GM21360 (cell line): ENCODE measurements at regions not wholly inside any gene's neighbourhood (a gene's known extent, or its start where the extent isn't known, plus 50 kb on each side); places are given as distances from the start of the nearest gene placed in this dataset.
"Not testable (repeated sequence)": the region's sequence is repeated elsewhere in the genome, so short reads cannot be mapped to it uniquely, and the experiment has no call there.

ENCODE experiments used
- ATAC-seq: cut with Tn5 transposase; IDR thresholded peaks from one replicate; pipeline ENCODE4 v1.9.1; 2021; ENCODE audit warnings: mild to moderate bottlenecking, moderate library complexity; ENCODE audit not compliant: unreplicated experiment

DNA sequence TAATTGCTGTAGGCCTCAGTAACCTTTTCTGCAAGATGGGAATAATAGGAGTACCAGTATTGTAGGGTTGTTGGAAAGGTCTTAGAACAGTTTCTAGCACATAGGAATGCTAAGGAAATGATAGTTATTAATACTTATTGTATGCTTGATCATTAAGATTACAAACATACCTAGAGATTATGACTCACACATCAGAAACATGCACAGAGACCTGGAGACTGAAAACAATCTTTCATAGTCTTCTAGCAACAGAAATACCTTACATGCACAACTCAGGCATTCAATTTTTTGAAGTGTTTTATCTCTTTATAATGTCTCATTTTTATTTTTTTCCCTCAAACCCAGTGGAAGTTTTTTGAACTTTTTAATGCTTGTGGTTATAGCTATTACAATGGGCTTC is 104.4 kb upstream of the ZBTB20 start:
- ATAC-seq, result no peak

DNA sequence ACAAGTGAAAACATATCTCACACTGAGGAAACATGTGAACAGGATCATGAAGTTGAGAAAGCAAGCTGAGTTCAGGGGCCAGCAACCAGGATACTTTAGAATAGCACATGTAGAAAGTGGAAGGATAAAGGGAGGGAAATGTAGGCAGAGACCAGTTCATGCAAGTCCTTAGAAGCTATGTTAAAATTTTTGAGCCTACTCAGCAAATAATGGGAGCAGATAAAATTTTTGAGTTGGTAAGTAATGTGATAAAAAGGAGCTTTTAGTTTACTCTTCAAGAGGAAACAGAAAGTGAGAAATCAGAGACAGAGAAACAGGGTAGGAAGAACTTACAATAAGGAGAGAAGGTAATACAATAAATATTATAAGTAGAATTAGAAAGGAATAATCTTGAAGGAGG is 105.6 kb upstream of the ZBTB20 start:
- ATAC-seq, result no peak

GRCh38 chr3:115254492-115255196 is 107.6 kb upstream of the ZBTB20 start:
- ATAC-seq, result no peak

GRCh38 chr3:115255197-115255585 is 108.1 kb upstream of the ZBTB20 start:
- ATAC-seq, result no peak

DNA sequence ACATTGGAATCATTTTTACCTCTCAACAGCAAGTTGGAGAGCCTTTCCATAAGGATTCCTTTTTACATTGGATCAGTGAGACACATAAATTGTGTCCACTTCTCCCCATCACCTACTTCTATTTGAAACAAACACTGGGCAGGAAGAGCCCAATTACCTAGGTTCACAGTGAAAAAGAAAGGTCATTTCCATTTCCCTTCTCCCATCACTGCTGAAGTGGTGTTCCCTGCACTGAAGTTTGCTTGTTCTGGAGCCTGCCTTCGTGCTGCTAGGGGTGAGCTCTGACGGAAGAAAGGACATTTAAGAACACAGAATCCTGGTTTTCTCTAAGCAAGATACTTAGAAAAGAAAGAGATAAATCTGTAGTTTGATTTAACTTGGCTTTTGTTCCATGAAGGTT is 123.8 kb upstream of the ZBTB20 start:
- ATAC-seq, result no peak

DNA sequence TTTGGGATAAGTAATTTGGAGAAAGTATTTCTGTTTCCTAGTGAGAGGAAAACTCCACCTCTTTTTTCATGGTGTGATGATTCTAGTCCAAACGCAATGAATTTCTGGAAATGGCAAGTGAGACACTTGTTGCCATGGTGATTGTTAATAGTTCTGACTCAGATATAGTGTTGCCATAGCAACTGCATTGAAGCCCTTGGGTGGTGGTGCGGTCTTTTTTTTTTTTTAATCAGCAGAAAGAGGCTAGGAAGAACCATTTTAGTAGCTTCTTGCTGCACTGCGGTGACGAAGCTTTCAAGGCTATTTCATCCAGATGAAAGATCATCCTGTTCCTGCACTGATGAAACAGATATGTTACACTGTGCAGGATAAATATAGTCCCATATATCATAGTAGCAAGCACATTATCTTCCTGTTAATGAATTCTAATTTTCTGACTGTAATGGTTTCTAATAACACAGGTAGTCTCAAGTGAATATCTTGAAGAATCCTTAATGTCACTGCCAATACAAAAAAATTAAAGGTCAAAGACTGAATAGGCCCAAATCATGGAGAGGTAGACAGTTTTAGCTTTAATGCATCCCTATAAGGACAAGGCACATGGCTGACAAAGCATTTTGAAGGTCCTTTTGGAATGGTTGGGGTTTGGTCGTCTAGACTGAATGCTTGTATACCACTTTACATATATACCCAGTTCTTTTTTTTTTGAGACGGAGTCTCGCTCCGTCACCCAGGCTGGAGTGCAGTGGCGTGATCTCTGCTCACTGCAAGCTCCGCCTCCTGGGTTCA is 125.1 kb upstream of the ZBTB20 start:
- no peak for ATAC-seq

DNA sequence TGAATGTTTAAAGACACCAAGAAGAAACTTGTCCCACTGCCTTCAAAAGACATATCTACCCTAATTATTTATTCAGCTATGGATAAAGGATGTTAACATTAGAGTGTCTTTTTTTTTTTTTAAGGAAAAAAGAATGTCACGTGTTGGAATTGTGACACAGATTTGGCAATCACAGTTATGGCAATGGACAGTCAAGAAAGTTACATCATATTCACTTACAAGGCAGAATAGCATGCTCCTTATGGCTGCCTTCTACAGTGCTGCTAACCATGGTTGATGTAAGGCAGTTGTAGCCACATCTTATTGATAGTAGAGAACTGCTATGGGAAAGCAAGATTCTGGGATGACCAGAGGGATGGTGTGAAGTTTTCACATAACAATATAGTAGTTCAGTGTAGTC is 128.8 kb upstream of the ZBTB20 start:
- ATAC-seq, result no peak

DNA sequence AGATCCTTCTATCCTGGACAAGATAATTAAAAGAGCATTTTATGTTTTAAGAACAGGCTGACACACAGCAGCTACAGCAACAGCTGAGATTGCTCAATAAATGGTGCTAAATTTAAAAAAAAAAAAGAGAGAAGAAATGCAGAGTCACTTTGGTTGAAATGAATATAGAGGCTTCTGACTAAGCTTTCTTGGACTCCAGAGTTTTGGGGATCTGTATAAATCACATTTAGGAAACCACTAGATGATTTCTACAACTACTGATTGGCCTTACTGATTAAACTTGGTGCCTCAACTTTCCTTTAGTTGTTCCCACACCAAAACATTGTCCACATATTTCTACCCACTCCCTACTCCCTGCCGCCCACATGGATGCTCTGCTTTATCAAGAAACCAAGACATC is 132.9 kb upstream of the ZBTB20 start:
- no peak for ATAC-seq

DNA sequence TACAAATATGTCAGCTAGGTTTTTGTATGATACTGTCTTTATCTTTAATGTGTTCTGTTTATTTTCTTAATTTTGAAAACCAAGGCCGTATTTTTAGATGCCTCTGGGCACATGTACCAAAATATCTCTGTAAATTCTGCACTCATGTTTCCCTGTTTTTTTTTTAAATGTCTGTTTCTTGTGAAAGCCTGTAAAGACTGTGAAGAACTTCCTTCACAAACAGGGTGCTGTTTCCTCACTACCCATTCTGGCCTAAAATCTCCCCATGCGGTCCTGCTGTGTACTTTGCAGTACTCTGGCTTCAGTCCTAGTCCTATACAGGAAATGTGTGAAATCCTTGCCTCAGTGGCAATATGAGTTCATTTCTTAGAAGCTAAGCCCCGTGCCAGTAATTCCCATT is 133.4 kb upstream of the ZBTB20 start:
- no peak for ATAC-seq

GRCh38 chr3:115281697-115282675 is 134.9 kb upstream of the ZBTB20 start:
- ATAC-seq, result no peak

DNA sequence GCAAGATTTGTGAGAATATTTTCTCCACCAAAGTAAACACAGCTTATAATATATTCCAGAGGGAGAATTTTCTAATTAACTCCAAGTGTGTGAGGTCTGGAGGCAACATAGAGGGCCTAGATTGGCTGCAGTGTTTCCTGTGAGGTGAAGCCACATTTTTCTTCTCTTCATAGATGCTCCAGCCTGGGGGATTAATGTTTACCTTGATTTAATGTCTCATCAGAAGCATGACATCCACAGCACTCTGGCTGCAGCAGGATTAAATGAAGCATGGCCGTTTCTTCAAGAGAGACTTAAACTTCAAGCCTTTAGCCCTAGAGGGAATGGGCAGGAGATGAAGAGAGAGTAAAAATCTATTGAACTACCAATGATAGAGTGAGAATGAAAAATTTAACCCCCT is 137.9 kb upstream of the ZBTB20 start:
- ATAC-seq, result no peak

DNA sequence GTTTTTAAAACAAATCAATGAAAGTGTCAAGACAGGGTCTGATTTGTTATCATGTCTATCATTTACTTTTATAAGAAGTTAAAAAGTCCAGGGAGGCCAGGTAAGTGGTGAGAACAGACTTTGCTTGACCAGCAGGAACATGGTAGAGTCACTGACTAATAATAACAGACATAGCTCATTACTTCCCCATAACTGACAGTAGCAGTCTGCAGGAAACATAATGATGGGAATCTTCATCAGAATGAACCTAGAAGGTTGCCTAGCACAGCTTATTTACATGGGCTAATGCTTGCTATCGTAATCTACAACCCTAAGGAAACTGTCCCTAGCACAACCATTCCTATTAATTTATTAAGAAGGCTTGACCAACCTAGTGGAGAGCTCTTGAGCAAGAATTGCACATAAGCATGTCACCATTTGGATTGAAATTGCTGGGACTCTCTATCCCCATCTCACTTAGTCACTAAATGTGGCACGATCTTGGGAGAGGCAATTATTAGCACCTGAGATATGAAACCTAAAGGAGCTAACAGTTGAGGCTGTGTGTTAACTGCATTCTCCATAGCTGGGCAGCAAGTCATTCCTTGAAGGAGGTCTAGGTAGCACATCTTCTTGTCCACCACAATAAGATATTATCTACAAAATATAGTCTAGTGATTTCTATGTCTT is 139.6 kb upstream of the ZBTB20 start:
- ATAC-seq, result no peak

DNA sequence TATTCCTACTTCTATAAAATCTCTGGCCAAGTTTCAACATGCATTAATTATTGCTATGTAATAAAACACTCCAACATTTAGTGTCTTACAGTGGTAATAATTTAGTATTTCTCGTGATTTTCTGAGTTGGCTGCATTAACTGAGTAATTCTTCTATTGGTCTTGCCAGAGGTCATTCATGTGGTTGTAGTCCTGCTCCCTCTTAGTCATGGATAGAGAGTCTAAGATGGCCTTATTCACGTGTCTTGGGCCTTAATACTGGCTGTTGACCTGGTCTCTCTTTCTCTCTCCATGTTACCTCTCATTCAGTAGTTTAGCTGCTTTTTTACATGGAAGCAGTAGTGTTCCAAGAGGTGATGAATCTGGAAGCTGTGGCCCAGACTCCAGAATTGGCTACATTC is 140.1 kb upstream of the ZBTB20 start:
- ATAC-seq, result no peak

- ATAC-seq, result no peak
These were observed 145.0 kb upstream of the ZBTB20 start for GRCh38 chr3:115292131-115292530.

DNA sequence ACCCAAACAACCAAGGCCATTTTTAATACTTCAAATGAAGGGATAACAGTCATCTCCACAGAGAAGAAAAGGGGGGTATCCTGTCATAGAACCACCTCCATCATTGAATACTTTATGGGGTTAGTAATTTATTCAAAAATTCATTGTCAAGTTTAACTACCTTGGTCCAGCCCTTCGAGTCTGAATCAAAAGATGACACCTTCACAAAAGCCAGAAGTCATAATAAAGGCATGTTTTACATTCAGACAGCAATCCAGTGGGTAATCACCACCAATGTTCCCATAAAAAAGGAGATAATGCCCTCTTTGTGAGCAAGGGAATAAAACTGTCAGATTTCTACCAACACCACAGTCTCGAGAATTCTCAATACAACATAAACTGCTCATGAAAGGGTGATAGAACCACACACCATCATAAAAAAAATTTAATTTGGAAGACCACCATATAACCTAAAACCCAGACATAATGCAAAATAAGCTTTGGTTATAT is 145.6 kb upstream of the ZBTB20 start:
- no peak for ATAC-seq

DNA sequence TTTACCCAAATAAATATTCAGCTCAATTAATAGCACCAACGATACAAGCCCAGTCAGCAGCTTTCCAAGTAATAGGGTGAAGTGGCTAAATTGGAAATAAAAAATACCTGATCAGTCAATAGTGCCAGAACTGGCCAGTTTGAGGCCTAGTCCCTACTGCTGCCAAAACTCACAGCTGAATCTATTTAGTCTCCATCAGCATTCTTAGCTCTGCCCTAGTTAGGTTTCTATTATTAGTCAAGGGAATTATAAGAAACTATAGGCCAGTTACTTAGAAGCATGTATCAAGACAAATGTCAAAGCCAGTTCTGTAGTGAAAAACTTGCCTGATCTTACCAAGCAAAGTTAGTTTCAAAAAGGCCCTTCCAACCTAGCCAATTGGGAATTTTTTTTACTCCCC is 146.2 kb upstream of the ZBTB20 start:
- ATAC-seq, result no peak

DNA sequence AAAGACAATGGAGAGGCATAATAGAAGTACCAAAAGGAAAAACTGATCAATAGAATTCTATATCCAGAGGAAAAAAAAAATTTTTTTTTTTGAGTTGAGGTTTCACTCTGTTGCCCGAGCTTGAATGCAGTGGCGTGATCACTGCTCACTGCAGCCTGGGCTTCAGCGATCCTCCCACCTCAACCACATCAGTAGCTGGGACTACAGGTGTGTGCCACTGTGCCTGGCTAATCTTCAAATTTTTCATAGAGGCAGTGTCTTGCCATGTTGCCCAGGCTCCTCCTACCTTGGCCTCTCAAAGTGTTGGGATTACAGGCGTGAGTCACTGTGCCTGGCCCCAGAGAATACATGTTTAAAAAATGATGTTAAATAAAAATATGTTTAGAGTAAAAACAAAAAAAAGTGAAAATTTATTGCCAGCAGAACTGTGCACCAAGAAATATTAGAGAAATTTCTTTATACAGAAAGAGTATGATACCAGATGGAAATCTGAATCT is 154.3 kb upstream of the ZBTB20 start:
- no peak for ATAC-seq

- not testable (repeated sequence) for ATAC-seq
These were observed 170.9 kb upstream of the ZBTB20 start for GRCh38 chr3:115317953-115318352.

GRCh38 chr3:115321400-115321805 is 174.3 kb upstream of the ZBTB20 start:
- ATAC-seq, result no peak

- no peak for ATAC-seq
These were observed 175.8 kb upstream of the ZBTB20 start for GRCh38 chr3:115322901-115323300.
